Activated CD4-positive, alpha-beta memory T cell treated with anti-CD3 and anti-CD28 coated beads, Interleukin-2, amount 10 ng/mL, durations not matched to agents 7 days and 5 days (primary cell): ENCODE measurements at regions not wholly inside any gene's neighbourhood (a gene's known extent, or its start where the extent isn't known, plus 50 kb on each side); places are given as distances from the start of the nearest gene placed in this dataset.

ENCODE experiments used
- CTCF ChIA-PET: fragments of 350-600 bp; sonication (Branson Sonifier 250); formaldehyde crosslinking; loops from one replicate; lab custom pipeline; 2021; ENCODE audit warnings: antibody characterized with exemption, inconsistent platforms; lab: Charles Lee
- POLR2A ChIA-PET: fragments of 350-600 bp; sonication (Branson Sonifier 250); formaldehyde crosslinking; loops from one replicate; lab custom pipeline; 2021; ENCODE audit warnings: antibody characterized with exemption; lab: Charles Lee
- DNase-seq: peaks from one replicate; pipeline ENCODE4 v3.0.0-alpha.2; 2020
- H3K27ac Mint-ChIP-seq: one replicate; pipeline ENCODE4 v1.8.0; 2021; ENCODE audit warnings: mild to moderate bottlenecking, mixed read lengths
- H3K27me3 Mint-ChIP-seq: one replicate; pipeline ENCODE4 v1.8.0; 2021; ENCODE audit warnings: mixed read lengths
- H3K36me3 Mint-ChIP-seq: one replicate; pipeline ENCODE4 v1.8.0; 2021; ENCODE audit warnings: low read depth, mixed read lengths
- H3K4me1 Mint-ChIP-seq: one replicate; pipeline ENCODE4 v1.8.0; 2021; ENCODE audit warnings: mixed read lengths
- H3K4me3 Mint-ChIP-seq: one replicate; pipeline ENCODE4 v1.8.0; 2021; ENCODE audit warnings: mild to moderate bottlenecking, mixed read lengths
- H3K9me3 Mint-ChIP-seq: one replicate; pipeline ENCODE4 v1.8.0; 2021; ENCODE audit warnings: mixed read lengths

DNA sequence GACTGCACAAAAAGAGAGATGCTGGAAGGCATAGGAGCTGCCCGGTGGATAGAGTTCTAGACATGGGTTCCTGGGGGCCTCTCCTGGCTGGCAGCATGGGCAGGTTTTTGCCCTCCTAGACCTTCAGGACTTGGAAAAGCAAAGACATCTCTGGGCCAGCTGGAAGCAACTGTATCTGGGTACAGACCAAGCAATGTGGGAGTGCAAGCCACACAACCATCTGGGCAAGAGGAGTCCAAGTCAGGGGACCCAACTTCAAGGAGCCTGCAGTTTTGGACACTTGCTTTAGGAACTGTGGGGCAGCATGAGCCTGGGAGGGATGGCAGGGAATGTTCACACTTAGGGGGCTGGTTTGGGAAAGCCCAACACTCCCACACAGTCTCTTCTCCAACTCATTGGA, 323.3 kb downstream of the GADD45G start:
- Mint-ChIP-seq H3K9me3 (no peaks in the 10 kb centered on the region), H3K27me3 (peaks cover 31% of the 10 kb centered on the region), H3K4me3 (no peak overlapping the region), H3K27ac (no peak overlapping the region), H3K4me1 (peaks cover 14% of the 10 kb centered on the region), H3K36me3 (no peaks in the 10 kb centered on the region)
- ChIA-PET POLR2A (interaction anchor here (1.2 kb wide), 1 partner anchor 325 kb away, joined by 3 read pairs; no protein-coding TSS in a partner anchor), CTCF (interaction anchor here (1.3 to 5.9 kb wide), 4 partner anchors 174 to 330 kb away, joined by 3 to 42 read pairs (median 4); no protein-coding TSS in a partner anchor)
- DNase-seq: no peak

GRCh38 chr9:89928521-89929275, 323.9 kb downstream of the GADD45G start:
- Mint-ChIP-seq H3K27ac (no peak overlapping the region), H3K27me3 (peaks cover 33% of the 10 kb centered on the region), H3K9me3 (no peaks in the 10 kb centered on the region), H3K4me3 (no peak overlapping the region), H3K4me1 (peaks cover 10% of the 10 kb centered on the region), H3K36me3 (no peaks in the 10 kb centered on the region)
- POLR2A ChIA-PET: interaction anchor here (1.2 kb wide), 1 partner anchor 326 kb away, joined by 3 read pairs; no protein-coding TSS in a partner anchor
- DNase-seq: no peak
- CTCF ChIA-PET: interaction anchor here (1.3 to 5.9 kb wide), 4 partner anchors 173 to 331 kb away, joined by 3 to 42 read pairs (median 4); no protein-coding TSS in a partner anchor

- Mint-ChIP-seq H3K4me3 (no peak overlapping the region), H3K9me3 (no peaks in the 10 kb centered on the region), H3K27ac (no peak overlapping the region), H3K27me3 (peaks cover 29% of the 10 kb centered on the region), H3K36me3 (no peaks in the 10 kb centered on the region), H3K4me1 (peaks cover 4% of the 10 kb centered on the region)
- DNase-seq: no peak
- ChIA-PET POLR2A (no interaction called here), CTCF (interaction anchor here (1.4 kb wide), 2 partner anchors 173 to 328 kb away, joined by 3 to 4 read pairs; no protein-coding TSS in a partner anchor)
Measured at GRCh38 chr9:89929315-89929672, 324.5 kb downstream of the GADD45G start.

DNA sequence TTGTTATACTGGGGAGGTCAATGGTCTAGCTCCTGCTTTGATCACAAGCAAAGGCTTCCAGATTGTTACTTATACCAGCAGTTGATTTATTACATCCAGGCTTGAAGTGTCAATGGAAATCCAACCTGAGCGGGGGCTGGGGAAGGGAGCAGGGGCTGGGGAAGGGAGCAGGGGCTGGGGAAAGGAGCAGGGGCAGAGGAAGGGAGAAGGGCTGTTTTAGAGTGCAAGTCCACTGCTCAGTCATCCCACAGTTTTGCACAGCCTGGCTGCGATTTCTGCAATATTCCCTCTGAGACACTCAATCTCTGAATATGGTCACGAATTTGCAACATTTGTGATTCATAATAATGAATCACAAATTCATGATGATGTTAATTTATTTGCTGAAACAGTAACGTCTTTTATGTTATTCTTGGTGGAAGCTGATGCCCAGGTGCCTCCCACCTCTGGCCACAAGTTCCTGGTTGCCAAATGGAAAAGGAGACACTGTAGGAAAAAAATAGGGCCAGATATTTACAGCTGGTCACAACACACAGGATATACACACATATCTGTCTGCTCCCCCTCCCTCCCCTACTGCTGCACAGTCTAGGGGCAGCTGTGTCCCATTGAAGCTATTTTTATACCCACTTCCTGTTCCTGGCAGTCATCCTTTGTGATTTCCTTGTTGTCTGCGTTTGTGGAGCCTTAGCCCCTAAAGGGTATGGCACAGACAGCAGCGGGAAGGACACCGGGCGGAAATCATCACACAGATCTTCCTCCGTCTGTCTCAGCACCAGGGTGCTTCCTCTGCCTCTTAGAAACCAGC, 325.1 kb downstream of the GADD45G start:
- peaks cover 2% of the 10 kb centered on the region for H3K4me1 Mint-ChIP-seq
- no peaks in the 10 kb centered on the region for H3K9me3 Mint-ChIP-seq
- H3K27me3 Mint-ChIP-seq: peaks cover 30% of the 10 kb centered on the region
- no peak overlapping the region for H3K4me3 Mint-ChIP-seq
- POLR2A ChIA-PET: no interaction called here
- CTCF ChIA-PET: interaction anchor here (1.4 kb wide), 2 partner anchors 172 to 329 kb away, joined by 3 to 4 read pairs; no protein-coding TSS in a partner anchor
- no peak for DNase-seq
- no peak overlapping the region for H3K27ac Mint-ChIP-seq
- no peaks in the 10 kb centered on the region for H3K36me3 Mint-ChIP-seq

GRCh38 chr9:89933578-89933977, 328.8 kb downstream of the GADD45G start:
- Mint-ChIP-seq H3K27ac (no peak overlapping the region), H3K4me3 (no peak overlapping the region), H3K9me3 (no peaks in the 10 kb centered on the region), H3K4me1 (peaks cover 2% of the 10 kb centered on the region), H3K36me3 (no peaks in the 10 kb centered on the region), H3K27me3 (peaks cover 28% of the 10 kb centered on the region)
- ChIA-PET POLR2A (no interaction called here), CTCF (no interaction called here)
- no peak for DNase-seq

- peaks cover 2% of the 10 kb centered on the region for H3K4me1 Mint-ChIP-seq
- no peaks in the 10 kb centered on the region for H3K36me3 Mint-ChIP-seq
- H3K27me3 Mint-ChIP-seq: peaks cover 38% of the 10 kb centered on the region
- ChIA-PET POLR2A (no interaction called here), CTCF (no interaction called here)
- DNase-seq: no peak
- no peak overlapping the region for H3K4me3 Mint-ChIP-seq
- no peak overlapping the region for H3K27ac Mint-ChIP-seq
- H3K9me3 Mint-ChIP-seq: no peaks in the 10 kb centered on the region
Measured at GRCh38 chr9:89935115-89935514, 330.3 kb downstream of the GADD45G start.

- no peaks in the 10 kb centered on the region for H3K4me1 Mint-ChIP-seq
- H3K27ac Mint-ChIP-seq: no peak overlapping the region
- H3K27me3 Mint-ChIP-seq: peaks cover 38% of the 10 kb centered on the region
- POLR2A ChIA-PET: no interaction called here
- no peaks in the 10 kb centered on the region for H3K36me3 Mint-ChIP-seq
- no peak overlapping the region for H3K4me3 Mint-ChIP-seq
- CTCF ChIA-PET: no interaction called here
- H3K9me3 Mint-ChIP-seq: no peaks in the 10 kb centered on the region
- no peak for DNase-seq
Measured at GRCh38 chr9:89935801-89936200, 331.0 kb downstream of the GADD45G start.

- peaks cover 9% of the 10 kb centered on the region for H3K4me1 Mint-ChIP-seq
- H3K27ac Mint-ChIP-seq: no peak overlapping the region
- ChIA-PET POLR2A (no interaction called here), CTCF (interaction anchor here (1.3 to 1.6 kb wide), 2 partner anchors 13 to 334 kb away, joined by 3 read pairs; no protein-coding TSS in a partner anchor)
- H3K36me3 Mint-ChIP-seq: no peaks in the 10 kb centered on the region
- no peak overlapping the region for H3K4me3 Mint-ChIP-seq
- H3K9me3 Mint-ChIP-seq: no peaks in the 10 kb centered on the region
- peaks cover 38% of the 10 kb centered on the region for H3K27me3 Mint-ChIP-seq
- DNase-seq: no peak
Measured at GRCh38 chr9:89937051-89937450, 332.2 kb downstream of the GADD45G start.

DNA sequence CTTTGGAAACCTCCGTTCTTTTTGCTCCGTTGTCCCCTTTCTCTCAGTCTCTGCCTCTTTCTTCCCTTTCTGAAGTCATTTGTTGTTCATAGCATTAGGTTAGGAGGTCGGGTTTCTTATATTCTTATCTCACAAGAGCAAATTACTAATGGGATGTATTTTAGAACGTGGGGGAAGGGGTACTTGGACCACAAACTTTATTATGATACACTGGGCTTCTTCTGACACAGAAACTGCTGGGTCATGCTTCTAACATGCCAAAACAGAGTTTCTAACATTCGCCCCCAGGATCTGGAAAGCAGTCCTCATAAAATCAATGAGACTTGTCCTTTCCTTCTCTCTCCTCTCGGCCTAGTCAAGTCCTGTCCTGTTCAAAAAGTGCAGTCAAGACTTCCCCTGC, 334.4 kb downstream of the GADD45G start:
- H3K27me3 Mint-ChIP-seq: peaks cover 29% of the 10 kb centered on the region
- POLR2A ChIA-PET: no interaction called here

GRCh38 chr9:89939626-89940292, 334.9 kb downstream of the GADD45G start:
- no peak for DNase-seq
- ChIA-PET POLR2A (no interaction called here), CTCF (no interaction called here)
- Mint-ChIP-seq H3K27ac (no peak overlapping the region), H3K27me3 (peaks cover 28% of the 10 kb centered on the region), H3K4me1 (peaks cover 11% of the 10 kb centered on the region), H3K9me3 (no peaks in the 10 kb centered on the region), H3K4me3 (no peak overlapping the region), H3K36me3 (no peaks in the 10 kb centered on the region)

More for the DNA sequence above, 334.4 kb downstream of the GADD45G start:
- no peak for DNase-seq
- Mint-ChIP-seq H3K4me3 (no peak overlapping the region), H3K27ac (no peak overlapping the region), H3K9me3 (no peaks in the 10 kb centered on the region), H3K4me1 (peaks cover 11% of the 10 kb centered on the region), H3K36me3 (no peaks in the 10 kb centered on the region)
- CTCF ChIA-PET: no interaction called here

DNA sequence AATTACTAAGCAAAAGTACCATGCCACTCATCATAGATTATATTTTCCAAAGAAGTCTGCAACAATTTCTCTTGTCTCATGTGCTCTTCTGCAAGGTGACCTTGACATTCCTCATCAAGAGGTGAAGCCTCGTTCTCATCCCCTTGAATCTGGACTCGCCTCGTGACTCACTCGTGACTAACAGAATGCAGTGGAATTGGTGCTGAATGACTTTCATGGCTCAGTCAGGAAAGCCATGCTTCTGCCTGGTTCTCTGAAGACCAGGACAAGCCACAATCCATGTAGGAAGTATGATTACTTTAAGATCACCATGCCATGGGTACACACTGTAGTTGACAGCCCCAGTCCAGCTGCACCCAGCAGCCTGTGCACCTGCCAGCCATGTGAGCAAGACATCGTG, 335.8 kb downstream of the GADD45G start:
- no peak overlapping the region for H3K27ac Mint-ChIP-seq
- H3K27me3 Mint-ChIP-seq: peaks cover 21% of the 10 kb centered on the region
- POLR2A ChIA-PET: no interaction called here
- peaks cover 11% of the 10 kb centered on the region for H3K4me1 Mint-ChIP-seq
- DNase-seq: no peak
- CTCF ChIA-PET: no interaction called here
- no peaks in the 10 kb centered on the region for H3K36me3 Mint-ChIP-seq
- no peak overlapping the region for H3K4me3 Mint-ChIP-seq
- no peaks in the 10 kb centered on the region for H3K9me3 Mint-ChIP-seq

DNA sequence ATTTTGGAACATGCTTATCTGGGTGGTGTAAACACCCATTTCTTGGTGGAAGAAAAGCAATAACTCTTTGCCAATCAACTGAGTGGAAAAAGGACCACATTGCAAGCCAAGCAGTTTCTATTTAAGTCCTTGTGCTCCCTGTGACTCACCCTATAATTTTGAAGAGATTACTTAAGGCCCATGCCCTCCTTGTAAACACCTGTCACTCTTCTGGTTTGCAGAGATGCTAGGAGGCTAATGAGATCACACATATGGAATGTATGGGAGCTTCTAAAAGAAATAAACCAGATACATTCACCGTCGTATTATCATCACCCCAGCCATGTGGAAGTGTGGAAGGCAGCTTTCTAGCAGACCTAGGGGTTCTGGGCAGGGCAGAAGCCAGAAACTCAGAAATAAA, 337.1 kb downstream of the GADD45G start:
- Mint-ChIP-seq H3K9me3 (no peaks in the 10 kb centered on the region), H3K36me3 (no peaks in the 10 kb centered on the region), H3K4me1 (peaks cover 11% of the 10 kb centered on the region), H3K4me3 (no peak overlapping the region), H3K27ac (no peak overlapping the region), H3K27me3 (peaks cover 15% of the 10 kb centered on the region)
- POLR2A ChIA-PET: interaction anchor here (1.5 kb wide), 1 partner anchor 10 kb away, joined by 3 read pairs; no protein-coding TSS in a partner anchor
- CTCF ChIA-PET: no interaction called here
- DNase-seq: no peak

GRCh38 chr9:89942643-89943042, 337.8 kb downstream of the GADD45G start:
- H3K9me3 Mint-ChIP-seq: no peaks in the 10 kb centered on the region
- DNase-seq: no peak
- no peak overlapping the region for H3K4me3 Mint-ChIP-seq
- no peak overlapping the region for H3K27ac Mint-ChIP-seq
- no peaks in the 10 kb centered on the region for H3K36me3 Mint-ChIP-seq
- H3K27me3 Mint-ChIP-seq: peaks cover 11% of the 10 kb centered on the region
- H3K4me1 Mint-ChIP-seq: peaks cover 11% of the 10 kb centered on the region
- ChIA-PET CTCF (no interaction called here), POLR2A (no interaction called here)
